ENCODE measurements at regions not wholly inside any gene's neighbourhood (a gene's known extent, or its start where the extent isn't known, plus 50 kb on each side); places are given as distances from the start of the nearest gene placed in this dataset.

GRCh38 chr5:9691261-9691660 lies 61.1 kb upstream of the TAS2R1 start:
- TF ChIP-seq ESRRA (IDR thresholded peaks at IDR 0.05; ENCODE audit: borderline replicate concordance, low read length) (no peak), CTCF (IDR thresholded peaks at IDR 0.05) (no peak), FOSL2 (IDR thresholded peaks at IDR 0.05) (no peak), FOSL2 (CRISPR knock-in tag; IDR thresholded peaks at IDR 0.05) (no peak), GATA3 (IDR thresholded peaks at IDR 0.05; ENCODE audit: borderline replicate concordance) (no peak)
